ENCODE measurements at regions not wholly inside any gene's neighbourhood (a gene's known extent, or its start where the extent isn't known, plus 50 kb on each side); places are given as distances from the start of the nearest gene placed in this dataset.
"Not testable (repeated sequence)": the region's sequence is repeated elsewhere in the genome, so short reads cannot be mapped to it uniquely, and the experiment has no call there.

- Mint-ChIP-seq H3K4me1 (ENCODE audit: low read depth) (no peaks in the 10 kb centered on the region), H3K27ac (no peak overlapping the region), H3K9me3 (no peaks in the 10 kb centered on the region), H3K36me3 (ENCODE audit: low read depth) (no peaks in the 10 kb centered on the region), H3K4me3 (no peak overlapping the region), H3K27me3 (no peaks in the 10 kb centered on the region)
- intact Hi-C loops (cut with micrococcal nuclease) = no loop called here
Measured at GRCh38 chr7:115329006-115329405, 407.1 kb downstream of the MDFIC start.

GRCh38 chr7:115328018-115328417 is 406.1 kb downstream of the MDFIC start:
- intact Hi-C loops (cut with micrococcal nuclease) = no loop called here
- H3K4me3 Mint-ChIP-seq = no peak overlapping the region
- no peaks in the 10 kb centered on the region for H3K4me1 Mint-ChIP-seq (ENCODE audit: low read depth)
- no peaks in the 10 kb centered on the region for H3K36me3 Mint-ChIP-seq (ENCODE audit: low read depth)
- no peaks in the 10 kb centered on the region for H3K27me3 Mint-ChIP-seq
- no peak overlapping the region for H3K27ac Mint-ChIP-seq
- H3K9me3 Mint-ChIP-seq = no peaks in the 10 kb centered on the region

- H3K27ac Mint-ChIP-seq = no peak overlapping the region
- no peaks in the 10 kb centered on the region for H3K36me3 Mint-ChIP-seq (ENCODE audit: low read depth)
- no peak overlapping the region for H3K4me3 Mint-ChIP-seq
- intact Hi-C loops (cut with micrococcal nuclease) = no loop called here
- H3K9me3 Mint-ChIP-seq = no peaks in the 10 kb centered on the region
- H3K4me1 Mint-ChIP-seq (ENCODE audit: low read depth) = no peaks in the 10 kb centered on the region
- H3K27me3 Mint-ChIP-seq = no peaks in the 10 kb centered on the region
Measured at GRCh38 chr7:115327326-115327725, 405.4 kb downstream of the MDFIC start.

- intact Hi-C loops (cut with micrococcal nuclease) = no loop called here
- Mint-ChIP-seq H3K36me3 (ENCODE audit: low read depth) (no peaks in the 10 kb centered on the region), H3K27me3 (no peaks in the 10 kb centered on the region), H3K4me3 (no peak overlapping the region), H3K27ac (no peak overlapping the region), H3K4me1 (ENCODE audit: low read depth) (no peaks in the 10 kb centered on the region), H3K9me3 (no peaks in the 10 kb centered on the region)
Measured at GRCh38 chr7:115319541-115319940, 397.6 kb downstream of the MDFIC start.

DNA sequence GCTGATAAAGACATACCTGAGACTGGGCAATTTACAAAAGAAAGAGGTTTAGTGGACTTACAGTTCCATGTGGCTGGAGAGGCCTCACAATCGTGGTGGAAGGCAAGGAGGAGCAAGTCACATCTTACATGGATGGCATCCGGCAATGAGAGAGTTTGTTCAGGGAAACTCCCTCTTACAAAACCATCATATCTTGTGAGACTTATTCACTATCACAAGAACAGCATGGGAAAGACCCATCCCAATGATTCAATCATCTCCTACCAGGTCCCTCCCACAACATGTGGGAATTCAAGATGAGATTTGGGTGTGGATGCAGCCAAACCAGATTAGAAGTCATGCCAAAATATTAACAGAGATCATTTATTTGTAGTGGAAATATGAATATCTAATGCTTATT is 388.4 kb downstream of the MDFIC start:
- intact Hi-C loops (cut with micrococcal nuclease); H3K9me3 Mint-ChIP-seq; H3K27ac Mint-ChIP-seq; H3K4me3 Mint-ChIP-seq; H3K4me1 Mint-ChIP-seq (ENCODE audit: low read depth); H3K27me3 Mint-ChIP-seq; H3K36me3 Mint-ChIP-seq (ENCODE audit: low read depth): not testable (repeated sequence)

- Mint-ChIP-seq H3K36me3 (ENCODE audit: low read depth) (no peaks in the 10 kb centered on the region), H3K9me3 (peaks cover 11% of the 10 kb centered on the region), H3K4me1 (ENCODE audit: low read depth) (no peaks in the 10 kb centered on the region), H3K27ac (no peak overlapping the region), H3K4me3 (no peak overlapping the region), H3K27me3 (no peaks in the 10 kb centered on the region)
- intact Hi-C loops (cut with micrococcal nuclease) = no loop called here
Measured at GRCh38 chr7:115306586-115306985, 384.7 kb downstream of the MDFIC start.

DNA sequence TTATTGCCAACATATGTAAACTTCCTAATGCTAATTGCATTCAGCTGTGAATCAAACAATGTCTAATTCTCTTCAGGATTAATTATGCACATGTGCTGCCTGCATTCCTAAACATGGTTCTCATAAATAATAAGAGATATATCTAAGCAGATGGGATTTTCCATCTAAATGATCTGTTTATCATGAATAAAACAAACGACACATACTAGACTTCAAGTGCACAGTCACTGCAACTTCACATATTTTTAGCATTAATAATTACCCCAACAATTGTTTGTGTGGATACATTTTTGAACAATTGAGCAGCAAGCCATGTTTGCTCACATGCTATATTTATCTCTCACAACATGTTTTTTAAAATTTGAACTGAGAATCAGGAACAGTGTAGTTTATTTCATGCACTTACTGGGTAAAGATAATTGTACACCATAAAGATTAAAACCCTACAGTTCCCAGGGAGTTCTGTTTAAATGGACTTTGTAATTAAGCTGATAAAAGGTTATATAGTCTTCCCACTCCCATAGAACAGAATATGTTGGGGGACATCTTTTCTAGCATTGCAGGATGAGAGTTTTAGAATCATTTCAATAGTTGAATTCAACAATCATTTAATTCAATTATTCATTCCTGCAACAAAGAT is 378.5 kb downstream of the MDFIC start:
- no peak overlapping the region for H3K4me3 Mint-ChIP-seq
- H3K27ac Mint-ChIP-seq = no peak overlapping the region
- no peaks in the 10 kb centered on the region for H3K4me1 Mint-ChIP-seq (ENCODE audit: low read depth)
- H3K9me3 Mint-ChIP-seq = peaks cover 11% of the 10 kb centered on the region
- intact Hi-C loops (cut with micrococcal nuclease) = no loop called here
- H3K36me3 Mint-ChIP-seq (ENCODE audit: low read depth) = no peaks in the 10 kb centered on the region
- H3K27me3 Mint-ChIP-seq = no peaks in the 10 kb centered on the region

- no peaks in the 10 kb centered on the region for H3K4me1 Mint-ChIP-seq (ENCODE audit: low read depth)
- H3K27ac Mint-ChIP-seq = no peak overlapping the region
- no peak overlapping the region for H3K4me3 Mint-ChIP-seq
- no peaks in the 10 kb centered on the region for H3K27me3 Mint-ChIP-seq
- H3K36me3 Mint-ChIP-seq (ENCODE audit: low read depth) = no peaks in the 10 kb centered on the region
- H3K9me3 Mint-ChIP-seq = peaks cover 11% of the 10 kb centered on the region
- intact Hi-C loops (cut with micrococcal nuclease) = no loop called here
Measured at GRCh38 chr7:115299397-115300037, 377.6 kb downstream of the MDFIC start.

- H3K4me3 Mint-ChIP-seq = no peak overlapping the region
- H3K9me3 Mint-ChIP-seq = no peaks in the 10 kb centered on the region
- no peaks in the 10 kb centered on the region for H3K36me3 Mint-ChIP-seq (ENCODE audit: low read depth)
- no peak overlapping the region for H3K27ac Mint-ChIP-seq
- intact Hi-C loops (cut with micrococcal nuclease) = no loop called here
- no peaks in the 10 kb centered on the region for H3K4me1 Mint-ChIP-seq (ENCODE audit: low read depth)
- no peaks in the 10 kb centered on the region for H3K27me3 Mint-ChIP-seq
Measured at GRCh38 chr7:115297656-115298055, 375.8 kb downstream of the MDFIC start.

DNA sequence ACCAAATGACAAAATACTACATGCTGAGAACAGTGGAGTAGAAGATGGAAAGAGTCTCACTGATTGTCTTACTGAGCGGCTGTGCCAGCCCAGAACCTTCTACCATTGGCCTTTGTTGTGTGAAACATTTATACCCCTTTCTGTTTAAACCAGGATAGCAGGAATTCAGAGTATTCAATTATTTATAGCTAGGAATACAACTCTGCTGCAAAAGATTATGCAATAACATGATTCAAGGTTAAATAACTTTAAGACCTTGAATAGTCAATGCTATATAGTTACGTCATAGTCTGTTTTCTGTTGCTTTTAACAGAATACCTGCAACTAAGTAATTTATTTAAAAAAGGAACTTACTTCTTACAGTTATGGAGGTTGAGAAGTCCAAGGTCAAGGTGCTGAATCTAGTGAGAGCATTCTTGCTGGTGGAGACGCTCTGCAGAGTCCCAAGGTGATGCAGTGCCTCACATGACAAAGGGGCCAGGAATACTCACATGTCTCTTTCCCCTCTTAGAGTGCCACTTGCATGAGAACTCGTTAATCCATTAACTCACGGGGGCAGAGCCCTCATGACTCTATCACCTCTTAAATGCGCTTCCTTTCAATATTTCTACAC is 371.8 kb downstream of the MDFIC start:
- Mint-ChIP-seq H3K4me3 (no peak overlapping the region), H3K4me1 (ENCODE audit: low read depth) (no peaks in the 10 kb centered on the region), H3K9me3 (no peaks in the 10 kb centered on the region), H3K36me3 (ENCODE audit: low read depth) (no peaks in the 10 kb centered on the region), H3K27me3 (no peaks in the 10 kb centered on the region), H3K27ac (no peak overlapping the region)
- intact Hi-C loops (cut with micrococcal nuclease) = no loop called here

- no peak overlapping the region for H3K4me3 Mint-ChIP-seq
- no peak overlapping the region for H3K27ac Mint-ChIP-seq
- intact Hi-C loops (cut with micrococcal nuclease) = no loop called here
- H3K27me3 Mint-ChIP-seq = no peaks in the 10 kb centered on the region
- no peaks in the 10 kb centered on the region for H3K9me3 Mint-ChIP-seq
- no peaks in the 10 kb centered on the region for H3K4me1 Mint-ChIP-seq (ENCODE audit: low read depth)
- no peaks in the 10 kb centered on the region for H3K36me3 Mint-ChIP-seq (ENCODE audit: low read depth)
Measured at GRCh38 chr7:115292381-115292780, 370.5 kb downstream of the MDFIC start.

DNA sequence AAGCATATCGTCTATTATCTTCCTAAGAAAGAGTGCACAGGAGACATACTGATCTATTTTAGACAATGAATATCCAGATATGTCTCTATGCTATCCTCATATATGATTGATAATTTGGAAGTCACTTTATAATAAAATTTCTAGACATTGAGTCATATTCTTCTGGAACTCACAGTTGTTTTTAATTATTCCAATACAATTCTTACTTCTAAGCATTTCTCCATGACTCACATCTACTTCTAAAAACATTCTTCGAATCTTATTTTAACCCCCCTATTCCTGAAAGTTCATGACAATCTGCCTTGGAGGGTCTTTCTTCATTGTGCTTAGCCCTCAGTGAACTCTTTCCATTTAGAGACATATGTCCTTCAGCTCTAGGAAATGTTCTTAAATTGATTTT is 368.1 kb downstream of the MDFIC start:
- H3K27ac Mint-ChIP-seq = no peak overlapping the region
- H3K4me1 Mint-ChIP-seq (ENCODE audit: low read depth) = no peaks in the 10 kb centered on the region
- H3K9me3 Mint-ChIP-seq = no peaks in the 10 kb centered on the region
- intact Hi-C loops (cut with micrococcal nuclease) = no loop called here
- no peaks in the 10 kb centered on the region for H3K36me3 Mint-ChIP-seq (ENCODE audit: low read depth)
- H3K27me3 Mint-ChIP-seq = no peaks in the 10 kb centered on the region
- no peak overlapping the region for H3K4me3 Mint-ChIP-seq

DNA sequence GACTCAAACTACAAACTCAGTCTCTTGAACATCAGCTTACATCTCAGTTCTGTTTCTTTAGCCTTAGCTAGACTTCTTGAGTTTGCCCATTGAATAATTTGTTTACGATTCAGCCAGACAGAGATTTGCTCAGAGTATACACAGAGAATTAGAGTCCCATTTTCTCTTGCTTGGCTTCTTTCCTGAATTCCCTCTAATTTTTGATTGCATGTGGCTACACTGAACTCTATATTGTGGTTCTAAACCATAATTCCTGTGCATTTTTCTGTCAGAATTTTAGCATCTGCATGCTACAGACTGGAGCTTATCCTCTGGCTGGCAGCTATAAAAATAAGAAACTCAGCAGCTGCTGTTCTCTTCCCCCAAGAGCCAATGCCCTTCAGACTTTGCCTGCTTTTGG is 354.9 kb downstream of the MDFIC start:
- no peaks in the 10 kb centered on the region for H3K9me3 Mint-ChIP-seq
- intact Hi-C loops (cut with micrococcal nuclease) = no loop called here
- H3K36me3 Mint-ChIP-seq (ENCODE audit: low read depth) = no peaks in the 10 kb centered on the region
- no peak overlapping the region for H3K27ac Mint-ChIP-seq
- H3K4me3 Mint-ChIP-seq = no peak overlapping the region
- H3K4me1 Mint-ChIP-seq (ENCODE audit: low read depth) = no peaks in the 10 kb centered on the region
- no peaks in the 10 kb centered on the region for H3K27me3 Mint-ChIP-seq

DNA sequence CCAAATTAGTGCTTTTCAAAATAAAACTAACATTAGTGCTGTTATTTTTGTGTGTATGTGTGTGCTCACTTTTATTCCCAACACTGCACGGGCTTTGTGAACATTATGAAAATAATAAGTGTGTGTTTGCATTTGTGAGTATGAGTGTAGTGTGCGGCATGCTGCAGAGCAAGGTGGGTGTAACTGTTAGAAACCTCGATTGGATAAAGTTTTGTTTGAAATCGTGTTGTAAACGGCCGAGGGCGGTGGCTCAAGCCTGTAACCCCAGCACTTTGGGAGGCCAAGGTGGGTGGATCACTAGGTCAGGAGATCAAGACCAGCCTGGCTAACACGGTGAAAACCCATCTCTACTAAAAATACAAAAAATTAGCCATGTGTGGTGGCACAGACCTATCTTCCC is 352.0 kb downstream of the MDFIC start:
- H3K4me1 Mint-ChIP-seq (ENCODE audit: low read depth); H3K9me3 Mint-ChIP-seq; H3K27me3 Mint-ChIP-seq; H3K4me3 Mint-ChIP-seq; H3K27ac Mint-ChIP-seq; H3K36me3 Mint-ChIP-seq (ENCODE audit: low read depth); intact Hi-C loops (cut with micrococcal nuclease): not testable (repeated sequence)

Data from dendritic cell treated with granulocyte-macrophage colony-stimulating factor and Interleukin-4, amounts not matched to agents 40 ng/mL and 50 ng/mL, for 4 days (primary cell).